Keratinocyte (primary cell): ENCODE measurements at regions not wholly inside any gene's neighbourhood (a gene's known extent, or its start where the extent isn't known, plus 50 kb on each side); places are given as distances from the start of the nearest gene placed in this dataset.

Experiments
- DNase-seq: peaks from one replicate; pipeline ENCODE4 v3.0.0-alpha.2; 2011; ENCODE audit warnings: low read depth, missing footprints, low spot score
- FAIRE-seq: peaks from 2 replicates; lab custom pipeline; 2011; peaks lifted over from hg19 to GRCh38; lab: Jason Lieb, UNC
- H2AFZ ChIP-seq: 2 replicates; pipeline ENCODE4 v1.6.0; 2012; ENCODE audit warnings: low read length, control low read depth, inconsistent platforms; ENCODE audit not compliant: control insufficient read depth
- H3K27ac ChIP-seq: 2 replicates; pipeline ENCODE4 v1.5.1; 2011; ENCODE audit warnings: low read length; ENCODE audit not compliant: control insufficient read depth, insufficient read depth
- H3K27me3 ChIP-seq: 3 replicates; pipeline ENCODE4 v1.6.0; 2011; ENCODE audit warnings: low read length; ENCODE audit not compliant: control insufficient read depth, insufficient read depth; ENCODE audit errors: extremely low read depth
- H3K36me3 ChIP-seq, 2 experiments: 2 replicates in 1 of 2; 3 replicates in 1 of 2; pipeline ENCODE4 v1.5.1; 2011; ENCODE audit warnings: low read length in 2 of 2, mild to moderate bottlenecking in 1 of 2; ENCODE audit not compliant: control insufficient read depth in 2 of 2, insufficient read depth in 2 of 2; ENCODE audit errors: extremely low read depth in 1 of 2
- H3K4me1 ChIP-seq: 3 replicates; pipeline ENCODE4 v1.5.1; 2011; ENCODE audit warnings: low read length; ENCODE audit not compliant: control insufficient read depth, insufficient read depth; ENCODE audit errors: extremely low read depth
- H3K4me2 ChIP-seq: 3 replicates; pipeline ENCODE4 v1.6.0; 2011; ENCODE audit warnings: low read depth, low read length; ENCODE audit not compliant: control insufficient read depth, insufficient read depth; ENCODE audit errors: extremely low read depth
- H3K4me3 ChIP-seq, 3 experiments: fragments of 200-600 bp in 1 of 3; sonication (generic) in 1 of 3; 2 replicates in 2 of 3; 3 replicates in 1 of 3; pipeline ENCODE4 v1.5.1; 2011 to 2016; ENCODE audit warnings: low read length in 3 of 3, mild to moderate bottlenecking in 3 of 3, control low read depth in 2 of 3, inconsistent platforms in 1 of 3, low read depth in 1 of 3, mixed read lengths in 1 of 3, mixed run types in 1 of 3, moderate library complexity in 1 of 3; ENCODE audit not compliant: control insufficient read depth in 2 of 3, insufficient read depth in 2 of 3; ENCODE audit errors: extremely low read depth in 1 of 3
- H3K79me2 ChIP-seq: 2 replicates; pipeline ENCODE4 v1.6.0; 2012; ENCODE audit warnings: low read length; ENCODE audit not compliant: control insufficient read depth, insufficient read depth
- H3K9ac ChIP-seq: 3 replicates; pipeline ENCODE4 v1.6.0; 2011; ENCODE audit warnings: low read length; ENCODE audit not compliant: control insufficient read depth, insufficient read depth; ENCODE audit errors: extremely low read depth
- H3K9me1 ChIP-seq: 3 replicates; pipeline ENCODE4 v1.6.0; 2011; ENCODE audit warnings: low read length; ENCODE audit not compliant: control insufficient read depth, insufficient read depth; ENCODE audit errors: extremely low read depth
- H3K9me3 ChIP-seq: 2 replicates; pipeline ENCODE4 v1.5.1; 2012; ENCODE audit warnings: low read depth, low read length; ENCODE audit not compliant: control insufficient read depth
- H4K20me1 ChIP-seq: 3 replicates; pipeline ENCODE4 v1.6.0; 2011; ENCODE audit warnings: low read length; ENCODE audit not compliant: control insufficient read depth, insufficient read depth; ENCODE audit errors: extremely low read depth
- CTCF ChIP-seq, 3 experiments: IDR thresholded peaks in 1 of 3; conservative IDR thresholded peaks in 1 of 3; optimal IDR thresholded peaks in 1 of 3; 2 replicates in 2 of 3; 3 replicates in 1 of 3; pipeline versions ENCODE3 to v1.5.1; 2011; ENCODE audit warnings: low read length in 3 of 3, mild to moderate bottlenecking in 3 of 3, moderate library complexity in 2 of 3, control low read depth in 1 of 3, inconsistent platforms in 1 of 3; ENCODE audit not compliant: insufficient read depth in 2 of 3; ENCODE audit errors: extremely low read depth in 1 of 3
- EZH2 ChIP-seq: IDR thresholded peaks from one replicate; pipeline ENCODE4 v1.6.1; 2012; ENCODE audit warnings: inconsistent platforms, mild to moderate bottlenecking, low read length, moderate library complexity
- dilution Hi-C: fragments of 300-500 bp; cut with MboI; formaldehyde crosslinking; loops from one replicate; pipeline ENCODE4 v1.7.0; 2020; ENCODE audit warnings: low sequenced_read_pairs; ENCODE audit not compliant: extremely low pct_ligation_motif_present

- no peak for TF ChIP-seq EZH2
- TF ChIP-seq CTCF (optimal IDR thresholded peaks at IDR 0.05 in 1 of 3, IDR thresholded peaks at IDR 0.05 in 1 of 3, conservative IDR thresholded peaks at IDR 0.05 in 1 of 3; ENCODE audit: extremely low read depth in 1 of 3, insufficient read depth in 2 of 3, low read length in 3 of 3), result no peak
- dilution Hi-C loops, result no loop called here
- Histone ChIP-seq H2AFZ (no peak overlapping the region), H3K9me1 (no peaks in the 10 kb centered on the region), H3K79me2 (no peaks in the 10 kb centered on the region), H3K36me3 (no peaks in the 10 kb centered on the region), H3K4me3 (no peak overlapping the region), H3K4me1 (peaks cover 10% of the 10 kb centered on the region), H4K20me1 (no peaks in the 10 kb centered on the region), H3K9ac (no peak overlapping the region), H3K4me2 (no peak overlapping the region), H3K9me3 (no peaks in the 10 kb centered on the region), H3K27ac (no peak overlapping the region), H3K27me3 (no peaks in the 10 kb centered on the region)
- FAIRE-seq (no peak), DNase-seq (no peak)
These were observed 62.6 kb upstream of the ATP2B4 start for GRCh38 chr1:203564024-203564423.

- FAIRE-seq, result no peak
- no peak overlapping the region for H3K4me3 ChIP-seq
These were observed 61.6 kb upstream of the ATP2B4 start for GRCh38 chr1:203565049-203565448.

More at GRCh38 chr1:203565049-203565448, 61.6 kb upstream of the ATP2B4 start:
- Histone ChIP-seq H3K36me3 (no peaks in the 10 kb centered on the region), H3K9me3 (no peaks in the 10 kb centered on the region), H3K9me1 (no peaks in the 10 kb centered on the region), H3K79me2 (no peaks in the 10 kb centered on the region), H3K27me3 (no peaks in the 10 kb centered on the region), H3K9ac (no peak overlapping the region), H3K4me2 (no peak overlapping the region), H4K20me1 (no peaks in the 10 kb centered on the region), H3K4me1 (peaks cover 5% of the 10 kb centered on the region), H2AFZ (no peak overlapping the region), H3K27ac (no peak overlapping the region)
- no peak for DNase-seq
- TF ChIP-seq EZH2, result no peak
- TF ChIP-seq CTCF (optimal IDR thresholded peaks at IDR 0.05 in 1 of 3, IDR thresholded peaks at IDR 0.05 in 1 of 3, conservative IDR thresholded peaks at IDR 0.05 in 1 of 3; ENCODE audit: extremely low read depth in 1 of 3, insufficient read depth in 2 of 3, low read length in 3 of 3), result no peak
- dilution Hi-C loops, result no loop called here
